B cell (primary cell): ENCODE measurements at regions not wholly inside any gene's neighbourhood (a gene's known extent, or its start where the extent isn't known, plus 50 kb on each side); places are given as distances from the start of the nearest gene placed in this dataset.

Experiments
- ATAC-seq: fragments of 200-7000 bp; cut with Tn5 transposase; one replicate; pipeline ENCODE4 v1.10.0; 2021; ENCODE audit warnings: low read depth, mild to moderate bottlenecking, moderate number of reproducible peaks, moderate library complexity
- CTCF ChIA-PET: fragments of 350-600 bp; sonication (Branson Sonifier 250); formaldehyde crosslinking; loops from one replicate; lab custom pipeline; 2021; ENCODE audit warnings: antibody characterized with exemption, inconsistent platforms; lab: Charles Lee
- POLR2A ChIA-PET: fragments of 350-600 bp; sonication (Branson Sonifier 250); formaldehyde crosslinking; loops from one replicate; lab custom pipeline; 2021; ENCODE audit warnings: antibody characterized with exemption; lab: Charles Lee
- DNase-seq: peaks from one replicate; pipeline ENCODE4 v3.0.0; 2013
- H2AFZ ChIP-seq: 2 replicates; pipeline ENCODE4 v1.6.1; 2012; ENCODE audit warnings: mild to moderate bottlenecking, low read depth, low read length; ENCODE audit not compliant: insufficient read depth, poor library complexity, severe bottlenecking
- H3K27ac ChIP-seq, 2 donors: 1 replicate in 1 of 2; 2 replicates in 1 of 2; pipeline ENCODE4 v1.5.1; 2012 to 2013; ENCODE audit warnings: low read length in 2 of 2, mild to moderate bottlenecking in 2 of 2, moderate library complexity in 1 of 2
- H3K27me3 ChIP-seq, 4 experiments: fragments of 200-600 bp in 1 of 4; sonication (generic) in 1 of 4; replicated peaks in 1 of 4; 1 replicate in 2 of 4; 2 replicates in 2 of 4; pipeline versions ENCODE4 v1.6.1 to v1.7.0; 2013 to 2016; ENCODE audit warnings: low read length in 3 of 4, mild to moderate bottlenecking in 2 of 4, mixed read lengths in 1 of 4, moderate library complexity in 1 of 4; ENCODE audit not compliant: insufficient read depth in 4 of 4, control insufficient read depth in 3 of 4; ENCODE audit errors: control extremely low read depth in 1 of 4
- H3K36me3 ChIP-seq, 2 experiments: replicated peaks in 1 of 2; 1 replicate in 1 of 2; 2 replicates in 1 of 2; pipeline versions ENCODE4 v1.6.1 to v1.7.1; 2013; ENCODE audit warnings: low read length in 1 of 2; ENCODE audit not compliant: insufficient read depth in 2 of 2, control insufficient read depth in 1 of 2; ENCODE audit errors: control extremely low read depth in 1 of 2, extremely low read depth in 1 of 2
- H3K4me1 ChIP-seq, 2 donors: fragments of 200-600 bp in 1 of 2; sonication (generic) in 1 of 2; 1 replicate in 1 of 2; 2 replicates in 1 of 2; pipeline versions ENCODE4 v1.5.1 to v1.6.1; 2013 to 2017; ENCODE audit warnings: low read length in 2 of 2; ENCODE audit not compliant: control insufficient read depth in 2 of 2, insufficient read depth in 2 of 2
- H3K4me2 ChIP-seq: replicated peaks from 2 replicates; pipeline ENCODE3; 2012; ENCODE audit warnings: mild to moderate bottlenecking, low read depth, low read length; ENCODE audit not compliant: poor library complexity, severe bottlenecking
- H3K4me3 ChIP-seq, 5 experiments: fragments of 200-600 bp in 1 of 5; sonication (generic) in 1 of 5; 1 replicate in 3 of 5; 2 replicates in 2 of 5; pipeline versions ENCODE4 v1.5.1 to v1.7.0; 2011 to 2016; ENCODE audit warnings: low read length in 4 of 5, mild to moderate bottlenecking in 4 of 5, low read depth in 2 of 5, control low read depth in 1 of 5, moderate library complexity in 1 of 5; ENCODE audit not compliant: insufficient read depth in 1 of 5; ENCODE audit errors: control extremely low read depth in 1 of 5, extremely low read depth in 1 of 5
- H3K79me2 ChIP-seq: fragments of 200-600 bp; sonication (generic); one replicate; pipeline ENCODE4 v1.6.0; 2016; ENCODE audit warnings: low read length; ENCODE audit not compliant: control insufficient read depth, insufficient read depth
- H3K9ac ChIP-seq: fragments of 200-600 bp; sonication (generic); 2 replicates; pipeline ENCODE4 v1.6.1; 2017; ENCODE audit warnings: mild to moderate bottlenecking, low read length, moderate library complexity
- H3K9me3 ChIP-seq, 3 donors: one replicate each; pipeline versions ENCODE4 v1.6.1 to v1.7.1; 2013; ENCODE audit warnings: low read length in 2 of 3; ENCODE audit not compliant: control insufficient read depth in 2 of 3, insufficient read depth in 1 of 3; ENCODE audit errors: control extremely low read depth in 1 of 3
- H4K20me1 ChIP-seq: 2 replicates; pipeline ENCODE4 v1.6.0; 2012; ENCODE audit warnings: mild to moderate bottlenecking, low read length; ENCODE audit not compliant: insufficient read depth, control insufficient read depth, poor library complexity, severe bottlenecking
- H3K27ac Mint-ChIP-seq: one replicate; pipeline ENCODE4 v1.8.0; 2021; ENCODE audit warnings: mixed read lengths
- H3K27me3 Mint-ChIP-seq: one replicate; pipeline ENCODE4 v1.8.0; 2021; ENCODE audit warnings: mixed read lengths
- H3K4me1 Mint-ChIP-seq: one replicate; pipeline ENCODE4 v1.8.0; 2021; ENCODE audit warnings: mixed read lengths
- H3K4me3 Mint-ChIP-seq: one replicate; pipeline ENCODE4 v1.8.0; 2021; ENCODE audit warnings: mixed read lengths
- H3K9me3 Mint-ChIP-seq: one replicate; pipeline ENCODE4 v1.8.0; 2022; ENCODE audit warnings: mixed read lengths; ENCODE audit not compliant: insufficient read depth
- CTCF ChIP-seq: fragments of 200-600 bp; IDR thresholded peaks from one replicate; pipeline ENCODE4 v1.8.0; 2022; ENCODE audit warnings: antibody characterized with exemption, mild to moderate bottlenecking
- EZH2 ChIP-seq: IDR thresholded peaks from 2 replicates; pipeline ENCODE4 v1.6.1; 2012; ENCODE audit warnings: borderline replicate concordance, low read depth, mild to moderate bottlenecking, moderate library complexity, low read length; ENCODE audit not compliant: insufficient read depth, poor library complexity, severe bottlenecking
- WGBS: methylation state at CpG from one replicate; pipeline ENCODE4 v1.1.5; 2013; ENCODE audit warnings: missing lambda C conversion rate; ENCODE audit not compliant: insufficient coverage; 5-methylcytosine and 5-hydroxymethylcytosine counted together
- intact Hi-C: fragments of 100-400 bp; cut with micrococcal nuclease; formaldehyde crosslinking; loops from one replicate; pipeline ENCODE4 v1.10.0; 2022

GRCh38 chr12:90173499-90174197 lies 465.0 kb upstream of the ATP2B1 start:
- intact Hi-C loops = no loop called here
- Mint-ChIP-seq H3K9me3 (no peaks in the 10 kb centered on the region), H3K27me3 (peaks cover 10% of the 10 kb centered on the region), H3K4me1 (no peaks in the 10 kb centered on the region), H3K27ac (no peak overlapping the region), H3K4me3 (no peak overlapping the region)
- Histone ChIP-seq H3K4me2 (no peak overlapping the region), H3K4me3 (no peak overlapping the region), H3K79me2 (no peaks in the 10 kb centered on the region), H3K9ac (no peak overlapping the region), H3K9me3 (no peaks in the 10 kb centered on the region), H3K27me3 (no peaks in the 10 kb centered on the region), H3K36me3 (no peaks in the 10 kb centered on the region), H4K20me1 (no peaks in the 10 kb centered on the region), H3K4me1 (no peaks in the 10 kb centered on the region), H2AFZ (no peak overlapping the region), H3K27ac (no peak overlapping the region)
- DNase-seq (no peak), ATAC-seq (no peak)
- no CpG with 5 or more reads among the region's 2 CpGs for WGBS
- POLR2A ChIA-PET = no interaction called here
- CTCF ChIA-PET = no interaction called here
- no peak for TF ChIP-seq CTCF
- no peak for TF ChIP-seq EZH2

- WGBS = 100% methylated on average over 2 of the region's 3 CpGs
- Histone ChIP-seq H3K9ac (no peak overlapping the region), H3K4me3 (no peak overlapping the region), H3K27me3 (no peaks in the 10 kb centered on the region), H4K20me1 (no peaks in the 10 kb centered on the region), H3K4me2 (no peak overlapping the region), H3K79me2 (no peaks in the 10 kb centered on the region), H3K36me3 (no peaks in the 10 kb centered on the region), H3K4me1 (no peaks in the 10 kb centered on the region), H2AFZ (no peak overlapping the region), H3K9me3 (no peaks in the 10 kb centered on the region), H3K27ac (no peak overlapping the region)
- TF ChIP-seq CTCF (no peak), EZH2 (no peak)
- POLR2A ChIA-PET = no interaction called here
- Mint-ChIP-seq H3K9me3 (no peaks in the 10 kb centered on the region), H3K27ac (no peak overlapping the region), H3K27me3 (peaks cover 10% of the 10 kb centered on the region), H3K4me3 (no peak overlapping the region), H3K4me1 (no peaks in the 10 kb centered on the region)
- CTCF ChIA-PET = no interaction called here
- no peak for DNase-seq
- no peak for ATAC-seq
- intact Hi-C loops = no loop called here
These were observed 463.9 kb upstream of the ATP2B1 start for GRCh38 chr12:90172524-90172923.
